CD4-positive, alpha-beta T cell treated with Interleukin-6 at 100 ng/mL for 8 hours (primary cell): ENCODE measurements at regions not wholly inside any gene's neighbourhood (a gene's known extent, or its start where the extent isn't known, plus 50 kb on each side); places are given as distances from the start of the nearest gene placed in this dataset.

Source experiments
- DNase-seq: peaks from one replicate; pipeline ENCODE4 v3.0.0-alpha.2; 2020; ENCODE audit warnings: mixed read lengths, low spot score

DNA sequence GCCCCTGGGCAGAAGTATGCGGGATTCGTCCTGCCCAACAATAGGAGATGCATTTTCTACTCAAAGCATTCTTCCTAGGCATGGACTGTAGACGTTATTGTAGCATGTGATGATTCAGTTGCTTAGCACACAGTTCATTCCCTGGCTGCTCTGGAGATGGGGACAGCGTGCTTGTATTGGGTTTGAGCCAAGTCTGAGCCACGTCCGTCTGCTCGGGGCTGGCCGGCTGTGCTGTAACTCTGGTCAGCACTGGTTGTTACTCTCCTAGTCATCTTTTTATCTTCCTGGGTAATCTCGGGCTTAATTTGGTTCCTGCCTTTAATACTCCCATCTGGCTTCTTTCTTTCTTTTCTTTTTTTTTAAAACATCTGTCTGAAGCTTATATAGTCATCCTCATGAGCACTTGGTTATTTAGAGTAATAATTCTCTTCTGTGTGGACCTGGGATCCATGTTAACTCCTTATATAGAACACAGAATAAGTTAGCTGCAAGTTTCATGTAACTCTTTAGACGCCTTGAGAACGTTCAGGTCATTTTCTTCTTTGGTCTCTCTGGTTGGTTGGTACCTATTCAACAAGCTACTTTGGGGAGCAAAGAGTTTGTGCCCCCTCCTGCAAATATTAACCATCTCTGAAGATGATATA is 118.8 kb upstream of the RPS23 start:
- DNase-seq, result no peak

DNA sequence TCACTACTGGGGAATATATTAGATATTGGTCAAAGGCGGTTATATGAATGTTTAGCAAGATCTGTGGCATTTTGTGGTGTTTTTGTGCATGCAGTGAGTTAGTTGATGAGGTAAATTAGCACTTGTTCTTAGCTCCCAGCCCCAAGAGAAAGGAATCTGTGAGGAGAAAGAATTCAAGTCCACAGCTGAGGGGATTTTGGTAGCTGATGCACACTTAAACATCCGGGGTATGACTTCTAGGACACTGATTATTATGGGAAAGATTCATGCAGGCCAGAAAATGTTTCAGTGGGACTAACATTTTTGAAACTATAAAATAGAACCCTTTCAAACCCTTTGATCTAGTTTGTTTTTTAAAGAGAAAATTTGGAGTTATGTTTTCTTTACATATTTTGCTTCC is 118.2 kb upstream of the RPS23 start:
- no peak for DNase-seq

- DNase-seq, result no peak
Measured at GRCh38 chr5:82393951-82394350, 115.8 kb upstream of the RPS23 start.

GRCh38 chr5:82390088-82390487 is 111.9 kb upstream of the RPS23 start:
- no peak for DNase-seq

- no peak for DNase-seq
Measured at GRCh38 chr5:82389347-82389746, 111.2 kb upstream of the RPS23 start.

- no peak for DNase-seq
Measured at GRCh38 chr5:82388181-82388580, 110.0 kb upstream of the RPS23 start.

- no peak for DNase-seq
Measured at GRCh38 chr5:82387819-82388166, 109.6 kb upstream of the RPS23 start.

- no peak for DNase-seq
Measured at GRCh38 chr5:82387001-82387818, 109.1 kb upstream of the RPS23 start.

- no peak for DNase-seq
Measured at GRCh38 chr5:82386576-82386975, 108.4 kb upstream of the RPS23 start.

GRCh38 chr5:82384034-82384750 is 106.0 kb upstream of the RPS23 start:
- no peak for DNase-seq

- no peak for DNase-seq
Measured at GRCh38 chr5:82381591-82381990, 103.4 kb upstream of the RPS23 start.

DNA sequence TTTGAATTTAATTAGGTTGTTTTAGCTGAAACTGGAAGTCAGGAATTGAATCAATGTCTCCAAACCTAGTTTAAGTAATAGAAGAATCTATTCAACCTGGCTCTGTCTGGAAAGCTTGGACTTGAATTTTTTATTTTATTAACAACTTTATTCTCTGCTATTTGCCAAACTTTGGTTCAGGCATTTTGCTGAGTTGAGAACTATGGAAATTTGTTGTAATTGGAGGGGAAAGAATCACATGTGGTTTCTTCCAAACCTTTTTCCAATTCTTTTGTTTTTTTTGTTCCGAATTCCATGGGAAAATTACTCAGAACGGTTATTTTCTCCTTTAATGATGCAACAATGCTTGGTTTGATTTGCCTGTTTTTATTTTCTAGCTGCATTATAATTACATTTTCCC is 98.2 kb upstream of the RPS23 start:
- no peak for DNase-seq

DNA sequence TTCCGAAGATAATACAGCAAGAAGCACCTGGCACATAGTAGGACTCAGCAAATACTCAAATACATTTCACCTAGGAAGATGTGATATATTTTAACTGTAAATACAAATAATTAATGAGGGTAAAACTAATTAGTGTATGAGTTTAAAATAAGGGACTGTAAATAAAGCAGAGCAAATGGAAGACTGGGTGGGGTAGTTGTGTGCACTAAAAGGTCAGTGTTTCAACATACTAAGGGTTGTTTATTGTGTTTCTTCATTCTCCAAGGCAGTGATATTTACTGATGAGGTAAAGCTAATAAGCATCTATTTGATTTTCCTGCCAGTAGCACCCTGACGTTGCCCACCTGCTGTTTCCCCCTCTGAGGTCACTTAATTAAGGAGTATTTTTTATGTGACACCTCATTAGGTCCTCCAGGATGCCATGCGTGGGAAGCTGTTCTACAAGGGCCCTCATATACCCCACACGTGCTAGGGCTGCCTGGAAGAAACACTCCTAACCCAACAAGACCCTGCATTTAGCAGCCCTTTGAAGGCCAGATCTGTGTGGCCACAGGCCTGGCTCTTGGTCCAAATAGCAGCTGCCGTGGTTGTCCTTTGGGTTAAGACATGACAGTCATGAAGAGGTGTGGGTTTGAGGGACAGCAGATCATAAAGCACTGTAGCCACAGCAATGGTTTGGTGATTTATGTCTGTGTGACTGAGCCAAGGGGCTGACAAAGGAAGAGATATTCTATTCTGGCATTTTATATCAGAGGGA is 97.5 kb upstream of the RPS23 start:
- no peak for DNase-seq

- DNase-seq, result no peak
Measured at GRCh38 chr5:82374637-82375036, 96.5 kb upstream of the RPS23 start.

GRCh38 chr5:82367930-82368329 is 89.8 kb upstream of the RPS23 start:
- DNase-seq, result no peak

- DNase-seq, result no peak
Measured at GRCh38 chr5:82365744-82366228, 87.6 kb upstream of the RPS23 start.

- no peak for DNase-seq
Measured at GRCh38 chr5:82365026-82365425, 86.9 kb upstream of the RPS23 start.

DNA sequence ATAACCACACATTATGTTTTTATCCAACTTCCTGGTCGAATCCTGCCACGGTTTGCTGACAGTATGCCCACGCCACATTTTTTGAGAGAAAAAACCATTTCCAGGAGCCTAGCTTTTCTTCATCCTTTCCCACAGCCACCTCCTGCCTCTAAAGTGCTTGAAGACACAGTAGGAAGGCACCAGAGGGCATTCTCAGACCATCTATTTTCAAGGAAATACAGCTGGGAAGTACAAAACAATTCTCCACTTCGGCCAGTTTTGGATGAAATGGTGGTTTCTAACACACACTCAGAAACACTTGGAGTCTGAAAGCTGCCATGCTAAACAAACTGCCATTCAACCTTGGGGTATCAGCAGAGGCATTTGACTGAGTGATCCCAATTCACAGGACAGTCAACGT is 86.3 kb upstream of the RPS23 start:
- no peak for DNase-seq

- no peak for DNase-seq
Measured at GRCh38 chr5:82363524-82363923, 85.4 kb upstream of the RPS23 start.

GRCh38 chr5:82362636-82363035 is 84.5 kb upstream of the RPS23 start:
- DNase-seq, result no peak

DNA sequence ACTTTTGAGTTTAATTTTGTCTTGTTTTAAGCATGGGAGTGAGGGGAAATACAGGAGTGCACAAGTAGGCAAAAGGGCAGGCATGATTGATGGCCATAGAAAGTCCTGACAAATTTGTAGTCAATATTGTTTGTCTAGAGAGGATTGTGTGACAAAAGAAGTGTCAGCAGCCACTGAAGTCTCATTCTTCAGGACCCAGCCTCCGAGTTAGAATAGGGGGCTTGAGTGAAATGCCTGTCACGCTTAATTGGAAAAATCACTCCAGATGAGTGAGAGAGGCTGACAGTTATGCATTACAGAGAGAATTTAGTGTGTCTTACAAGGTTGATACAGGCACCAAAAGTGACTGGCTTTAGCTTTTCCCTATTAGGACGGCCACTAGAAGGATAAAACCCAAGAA is 81.9 kb upstream of the RPS23 start:
- DNase-seq, result no peak

DNA sequence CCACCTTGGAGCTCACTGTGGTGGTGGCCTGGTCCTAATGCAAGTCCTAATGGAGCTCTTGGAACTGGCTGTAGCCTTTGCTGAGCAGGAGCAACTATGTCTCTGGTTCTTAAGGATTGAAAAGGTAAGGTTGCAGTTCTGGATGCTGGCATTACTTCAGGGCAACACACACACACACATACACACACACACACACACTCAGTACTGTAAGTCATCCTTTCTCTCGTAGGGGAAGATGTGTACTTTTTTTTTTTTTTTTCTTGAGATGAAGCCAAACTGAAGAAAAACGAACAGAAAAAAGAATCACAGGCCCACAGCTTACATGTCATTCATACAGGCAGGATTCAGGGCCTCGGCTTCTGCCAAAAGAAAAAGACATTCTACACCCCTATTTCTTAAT is 81.1 kb upstream of the RPS23 start:
- DNase-seq, result no peak
